ENCODE measurements at regions not wholly inside any gene's neighbourhood (a gene's known extent, or its start where the extent isn't known, plus 50 kb on each side); places are given as distances from the start of the nearest gene placed in this dataset.

DNA sequence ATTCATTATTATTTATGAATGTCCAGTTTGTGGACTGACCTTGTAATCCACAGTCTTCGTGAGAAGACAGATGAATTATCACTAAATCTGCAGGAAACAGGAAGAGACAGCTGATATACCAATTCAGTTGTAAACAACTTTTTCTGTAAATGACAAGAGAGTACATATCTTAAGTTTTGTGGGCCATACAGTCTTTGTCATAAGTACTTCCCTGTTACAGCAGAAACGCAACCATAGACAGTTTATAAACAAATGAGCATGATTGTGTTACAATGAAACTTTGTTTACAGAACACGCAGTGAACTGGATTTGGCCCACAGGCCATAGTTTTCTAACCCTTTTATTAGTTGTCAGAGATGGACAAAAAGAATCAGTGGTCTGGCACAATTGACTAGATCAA, 443.4 kb downstream of the PDGFC start:
- TF ChIP-seq POLR2AphosphoS5 (IDR thresholded peaks at IDR 0.05; ENCODE audit: low read depth, low read length) (no peak), POLR2A (IDR thresholded peaks at IDR 0.05; ENCODE audit: low read depth, low read length) (no peak), TAF1 (IDR thresholded peaks at IDR 0.05; ENCODE audit: borderline replicate concordance, low read depth, low read length) (no peak)
